T-helper 1 cell treated with Interleukin-12 subunit alpha and Interleukin-12 subunit beta and Interleukin-4 antibody, amounts not matched to agents 30 μg/mL and 1 μg/mL, for 36 hours (primary cell): ENCODE measurements at regions not wholly inside any gene's neighbourhood (a gene's known extent, or its start where the extent isn't known, plus 50 kb on each side); places are given as distances from the start of the nearest gene placed in this dataset.
A peak's percentile ranks its signal among the peaks of the same experiment; 100 is the strongest.
"Not testable (repeated sequence)": the region's sequence is repeated elsewhere in the genome, so short reads cannot be mapped to it uniquely, and the experiment has no call there.

Source experiments
- H3K27ac Mint-ChIP-seq: one replicate; pipeline ENCODE4 v1.8.0; 2021; ENCODE audit warnings: mild to moderate bottlenecking, mixed read lengths
- H3K27me3 Mint-ChIP-seq: one replicate; pipeline ENCODE4 v1.8.0; 2021; ENCODE audit warnings: low read depth, mixed read lengths
- H3K36me3 Mint-ChIP-seq: one replicate; pipeline ENCODE4 v1.8.0; 2021; ENCODE audit warnings: low read depth, mixed read lengths
- H3K4me1 Mint-ChIP-seq: one replicate; pipeline ENCODE4 v1.8.0; 2021; ENCODE audit warnings: low read depth, mixed read lengths
- H3K4me3 Mint-ChIP-seq: one replicate; pipeline ENCODE4 v1.8.0; 2021; ENCODE audit warnings: mild to moderate bottlenecking, moderate library complexity, mixed read lengths
- H3K9me3 Mint-ChIP-seq: one replicate; pipeline ENCODE4 v1.8.0; 2021; ENCODE audit warnings: mixed read lengths

DNA sequence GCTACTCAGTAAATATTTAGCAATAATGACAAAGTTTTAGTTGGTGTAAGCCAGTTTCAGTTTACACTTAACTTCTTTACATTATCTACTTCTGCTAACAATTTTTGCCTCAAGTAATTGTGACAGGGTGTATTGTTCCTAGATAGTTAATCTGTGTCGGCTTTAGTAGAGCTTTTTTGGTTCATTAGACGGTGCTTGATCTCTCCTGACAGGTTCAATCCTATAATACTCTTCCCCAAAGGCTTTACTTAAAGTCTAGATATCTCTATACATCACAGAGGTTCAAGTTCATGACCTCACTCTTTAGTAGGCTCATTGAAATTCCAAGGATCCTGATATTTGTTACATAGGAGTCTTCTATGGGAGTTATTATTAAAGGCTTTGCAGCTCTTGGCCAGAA lies 365.6 kb upstream of the DPPA4 start:
- H3K4me3 Mint-ChIP-seq: no peak overlapping the region
- H3K27me3 Mint-ChIP-seq: no peaks in the 10 kb centered on the region
- H3K4me1 Mint-ChIP-seq: no peaks in the 10 kb centered on the region
- no peaks in the 10 kb centered on the region for H3K36me3 Mint-ChIP-seq
- H3K9me3 Mint-ChIP-seq: no peaks in the 10 kb centered on the region
- H3K27ac Mint-ChIP-seq: no peak overlapping the region

DNA sequence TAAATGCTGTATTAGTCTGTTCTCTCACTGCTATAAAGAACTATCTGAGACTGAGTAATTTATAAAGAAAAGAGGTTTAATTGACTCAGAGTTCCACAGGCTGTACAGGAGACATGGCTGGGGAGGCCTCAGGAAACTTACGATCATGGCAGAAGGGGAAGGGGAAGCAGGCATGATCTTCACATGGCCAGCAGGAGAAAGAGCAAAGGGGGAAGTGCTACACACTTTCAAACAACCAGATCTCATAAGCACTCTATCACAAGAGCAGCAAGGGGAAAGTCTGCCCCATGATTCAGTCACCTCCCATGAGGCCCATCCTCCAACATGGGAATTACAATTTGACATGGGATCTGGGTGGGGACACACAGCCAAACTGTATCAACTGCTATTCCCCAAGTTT lies 367.8 kb upstream of the DPPA4 start:
- H3K9me3 Mint-ChIP-seq, H3K4me3 Mint-ChIP-seq, H3K4me1 Mint-ChIP-seq, H3K27me3 Mint-ChIP-seq, H3K27ac Mint-ChIP-seq, H3K36me3 Mint-ChIP-seq: not testable (repeated sequence)

DNA sequence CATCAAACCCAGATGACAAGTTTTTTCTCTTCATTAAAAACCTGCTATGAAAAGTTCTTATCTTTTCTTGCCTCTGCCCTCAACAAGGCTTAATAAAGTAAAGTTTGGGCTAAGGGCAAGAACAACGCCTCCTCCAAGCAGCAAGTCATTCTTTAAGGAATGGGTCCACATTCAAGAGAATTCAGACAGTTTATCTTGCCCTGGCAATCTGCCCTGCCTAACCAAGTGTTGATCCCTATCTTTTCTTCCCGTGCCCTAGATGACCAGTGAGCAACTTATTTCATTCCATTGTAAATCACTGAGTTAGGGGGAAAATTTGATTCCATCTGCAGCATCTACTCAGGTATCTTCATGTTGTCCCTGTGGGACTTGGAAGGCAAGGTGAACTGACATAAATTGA lies 370.3 kb upstream of the DPPA4 start:
- Mint-ChIP-seq H3K27ac (no peak overlapping the region), H3K9me3 (peaks cover 9% of the 10 kb centered on the region), H3K27me3 (no peaks in the 10 kb centered on the region), H3K36me3 (no peaks in the 10 kb centered on the region), H3K4me3 (no peak overlapping the region), H3K4me1 (no peaks in the 10 kb centered on the region)

DNA sequence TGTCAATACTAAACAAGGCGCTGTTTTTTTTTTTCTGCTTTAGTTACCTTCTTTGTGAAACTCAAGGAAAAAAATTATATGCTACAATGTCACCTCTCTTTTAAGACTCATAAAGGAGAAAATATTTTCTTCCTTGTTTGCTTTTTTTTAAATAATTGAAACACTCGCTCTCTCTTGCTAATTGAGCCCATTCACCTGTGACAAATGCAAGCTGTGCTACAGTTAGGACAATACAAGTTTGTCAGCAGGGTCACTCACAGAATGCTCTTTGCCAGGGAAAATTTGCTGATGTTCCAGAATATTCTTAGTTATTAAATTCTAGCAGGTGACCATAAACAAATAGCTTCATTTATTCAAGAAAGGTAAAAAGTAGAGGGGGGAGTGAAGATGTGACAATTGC lies 375.9 kb upstream of the DPPA4 start:
- Mint-ChIP-seq H3K36me3 (no peaks in the 10 kb centered on the region), H3K27ac (no peak overlapping the region), H3K4me1 (no peaks in the 10 kb centered on the region), H3K27me3 (no peaks in the 10 kb centered on the region), H3K9me3 (peaks cover 9% of the 10 kb centered on the region), H3K4me3 (no peak overlapping the region)

DNA sequence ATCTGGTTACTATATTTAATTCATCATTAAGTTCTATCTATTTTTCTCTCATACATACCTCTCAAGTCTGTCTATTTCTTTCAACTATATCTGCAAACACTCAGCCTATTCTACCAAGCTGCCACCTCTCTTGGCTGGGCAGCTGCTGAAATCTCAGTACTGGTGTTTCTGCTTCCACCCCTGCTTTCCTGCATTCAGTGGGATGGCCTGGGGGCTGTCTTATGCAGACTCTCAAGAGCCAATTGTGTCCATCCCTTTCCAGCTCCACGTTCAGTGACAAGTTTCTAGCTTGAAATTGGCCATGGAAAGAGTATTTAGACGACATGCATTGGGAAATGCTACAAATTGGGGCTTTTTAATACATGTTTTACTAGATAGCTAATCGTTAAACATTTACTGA lies 378.4 kb upstream of the DPPA4 start:
- H3K4me3 Mint-ChIP-seq: no peak overlapping the region
- H3K4me1 Mint-ChIP-seq: no peaks in the 10 kb centered on the region
- no peaks in the 10 kb centered on the region for H3K9me3 Mint-ChIP-seq
- no peak overlapping the region for H3K27ac Mint-ChIP-seq
- no peaks in the 10 kb centered on the region for H3K27me3 Mint-ChIP-seq
- no peaks in the 10 kb centered on the region for H3K36me3 Mint-ChIP-seq

DNA sequence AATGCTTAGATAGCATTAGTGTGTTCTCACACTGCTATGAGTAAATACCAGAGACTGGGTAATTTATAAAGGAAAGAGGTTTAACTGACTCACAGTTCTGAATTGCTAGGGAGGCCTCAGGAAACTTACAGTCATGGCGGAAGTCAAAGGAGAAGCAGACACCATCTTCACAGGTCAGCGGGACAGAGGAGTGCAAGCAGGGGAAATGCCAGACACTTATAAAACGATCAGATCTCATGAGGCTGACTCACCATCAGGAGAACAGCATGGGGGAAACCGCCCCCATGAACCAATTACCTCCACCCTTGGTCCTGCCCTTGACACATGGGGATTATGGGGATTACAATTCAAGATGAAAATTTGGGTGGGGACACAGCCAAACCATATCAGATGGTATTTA lies 381.5 kb upstream of the DPPA4 start:
- Mint-ChIP-seq H3K9me3 (no peaks in the 10 kb centered on the region), H3K27me3 (no peaks in the 10 kb centered on the region), H3K27ac (no peak overlapping the region), H3K36me3 (no peaks in the 10 kb centered on the region), H3K4me3 (no peak overlapping the region), H3K4me1 (no peaks in the 10 kb centered on the region)

DNA sequence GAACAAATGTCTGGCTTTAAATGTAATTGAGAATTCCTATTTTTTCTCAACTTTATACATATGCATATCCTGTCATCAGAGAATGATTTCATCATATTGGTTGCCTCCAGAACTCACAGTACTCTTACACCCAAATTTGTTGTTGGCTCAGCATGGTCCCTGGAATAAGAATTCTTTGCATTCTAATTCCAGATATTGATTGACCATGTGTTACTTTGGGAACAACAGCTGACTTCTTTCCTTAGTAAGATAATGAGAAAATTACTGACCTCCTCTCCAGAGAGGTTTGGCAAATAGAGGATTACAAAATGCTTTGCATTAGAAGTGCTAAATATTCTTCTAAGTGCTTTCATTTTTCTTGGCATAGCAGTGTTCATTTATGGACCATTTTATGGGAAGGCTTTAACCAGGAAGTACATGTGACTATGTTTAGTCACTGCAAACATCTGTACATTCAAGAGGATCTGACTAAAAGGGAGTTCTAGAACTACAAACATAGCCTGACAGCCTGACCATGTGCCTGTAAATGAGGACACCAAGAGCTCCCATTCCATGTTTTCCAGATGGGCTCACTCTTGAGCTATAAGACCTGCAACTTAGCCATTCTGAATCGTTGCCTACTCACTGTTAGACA lies 391.6 kb upstream of the DPPA4 start:
- H3K27ac Mint-ChIP-seq: no peak overlapping the region
- H3K4me1 Mint-ChIP-seq: no peaks in the 10 kb centered on the region

DNA sequence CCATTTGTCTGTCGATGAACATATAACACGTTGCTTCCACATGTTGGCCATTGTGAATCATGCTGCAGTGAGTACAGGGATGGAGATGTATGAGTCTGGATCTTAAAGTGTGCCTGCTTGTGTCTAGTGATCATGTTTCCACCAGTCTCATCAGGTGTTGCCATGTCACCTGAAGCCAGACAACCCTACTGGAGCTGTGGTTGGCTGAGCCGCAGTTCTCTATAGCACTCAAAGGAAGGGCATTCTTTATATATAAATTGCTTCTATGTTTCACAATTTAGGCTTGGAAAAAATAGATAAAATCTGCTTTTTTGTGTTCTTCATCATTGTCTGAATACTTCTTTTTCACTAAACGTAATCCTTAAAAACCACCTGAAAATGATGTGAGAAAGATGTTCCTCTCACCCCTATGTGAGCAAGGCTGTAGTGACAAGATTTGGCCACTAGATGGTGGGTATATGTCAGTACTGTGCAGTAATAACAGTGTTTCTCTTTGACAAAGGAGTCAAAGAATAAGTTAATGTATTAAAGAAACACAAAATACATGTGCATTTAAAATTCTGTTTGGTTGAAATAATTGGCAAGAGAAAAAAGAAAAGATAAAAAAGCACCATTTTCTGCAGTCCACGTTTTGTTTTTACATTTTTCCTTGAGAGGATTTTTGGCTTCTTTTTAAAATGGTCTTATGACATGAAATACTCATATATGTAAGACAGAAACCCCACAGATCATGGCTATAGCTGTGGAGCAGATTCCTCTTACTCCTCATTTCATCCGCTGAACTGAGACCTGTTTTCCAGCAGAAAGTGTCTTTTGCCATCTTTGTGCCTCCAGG lies 394.5 kb upstream of the DPPA4 start:
- Mint-ChIP-seq H3K27ac (no peak overlapping the region), H3K4me1 (no peaks in the 10 kb centered on the region), H3K36me3 (no peaks in the 10 kb centered on the region), H3K4me3 (no peak overlapping the region), H3K27me3 (no peaks in the 10 kb centered on the region), H3K9me3 (peaks cover 9% of the 10 kb centered on the region)

More for the DNA sequence above, 391.6 kb upstream of the DPPA4 start:
- no peaks in the 10 kb centered on the region for H3K27me3 Mint-ChIP-seq
- no peak overlapping the region for H3K4me3 Mint-ChIP-seq
- H3K9me3 Mint-ChIP-seq: no peaks in the 10 kb centered on the region
- H3K36me3 Mint-ChIP-seq: no peaks in the 10 kb centered on the region

DNA sequence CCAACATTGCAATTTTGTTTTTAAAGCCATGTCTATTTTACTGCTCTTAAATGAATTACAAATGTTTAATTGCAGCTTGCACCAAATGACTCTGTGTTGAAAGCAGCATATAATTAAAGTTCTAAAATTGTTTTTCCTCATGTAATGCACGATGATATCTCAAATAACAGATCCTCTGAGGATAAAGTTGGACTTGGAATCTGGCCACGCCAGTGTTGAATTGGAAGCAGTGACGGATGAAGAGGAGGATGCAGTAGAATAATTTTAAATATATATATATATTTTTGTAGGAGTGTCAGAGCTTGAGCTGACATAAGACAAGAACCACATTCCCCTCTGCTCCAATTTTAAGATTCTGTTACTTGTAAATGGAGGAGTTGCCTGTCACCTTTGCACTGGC lies 406.6 kb upstream of the DPPA4 start:
- Mint-ChIP-seq H3K36me3 (no peaks in the 10 kb centered on the region), H3K4me1 (no peaks in the 10 kb centered on the region), H3K4me3 (no peak overlapping the region), H3K27ac (no peak overlapping the region), H3K9me3 (no peaks in the 10 kb centered on the region), H3K27me3 (no peaks in the 10 kb centered on the region)

DNA sequence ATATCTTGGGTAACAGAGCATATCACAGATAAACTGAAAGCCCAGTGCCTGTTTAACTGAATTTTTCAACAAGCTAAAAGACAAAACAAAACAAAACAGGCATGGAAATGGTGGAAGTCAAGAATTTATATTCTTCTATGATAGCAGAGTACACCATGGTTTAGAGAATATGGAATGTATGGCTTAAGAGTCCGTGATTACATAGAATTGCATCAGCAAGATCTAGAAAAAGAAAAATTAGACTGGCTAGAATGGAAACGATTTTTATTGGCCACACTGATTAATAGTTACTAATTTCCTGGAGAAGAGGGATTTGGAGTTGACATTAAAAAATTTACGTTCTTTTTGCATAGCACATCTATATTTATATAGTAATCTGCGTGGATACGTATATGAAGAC lies 435.2 kb upstream of the DPPA4 start:
- Mint-ChIP-seq H3K9me3 (peaks cover 9% of the 10 kb centered on the region), H3K4me3 (no peak overlapping the region), H3K27ac (no peak overlapping the region), H3K36me3 (no peaks in the 10 kb centered on the region), H3K27me3 (no peaks in the 10 kb centered on the region), H3K4me1 (no peaks in the 10 kb centered on the region)

DNA sequence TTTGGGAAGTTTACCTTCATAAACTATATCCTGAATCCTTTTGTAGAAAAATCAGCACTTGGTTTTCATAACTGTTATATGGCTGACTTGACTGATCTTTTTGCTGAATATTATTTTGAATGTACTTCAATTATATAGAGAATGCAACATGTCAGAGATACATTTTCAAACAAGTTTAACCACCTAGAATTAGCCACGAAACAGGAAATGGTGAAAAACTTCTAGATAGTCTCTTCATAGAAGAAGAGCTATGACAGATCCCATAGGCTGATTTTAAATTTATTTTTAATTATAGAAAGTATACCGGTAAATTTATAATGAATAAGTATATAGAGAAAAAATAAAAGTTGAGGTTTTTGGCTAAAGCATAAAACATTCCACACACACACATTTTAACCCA lies 436.8 kb upstream of the DPPA4 start:
- H3K9me3 Mint-ChIP-seq: peaks cover 13% of the 10 kb centered on the region
- no peak overlapping the region for H3K27ac Mint-ChIP-seq
- H3K36me3 Mint-ChIP-seq: no peaks in the 10 kb centered on the region
- no peaks in the 10 kb centered on the region for H3K27me3 Mint-ChIP-seq
- no peak overlapping the region for H3K4me3 Mint-ChIP-seq
- H3K4me1 Mint-ChIP-seq: no peaks in the 10 kb centered on the region

DNA sequence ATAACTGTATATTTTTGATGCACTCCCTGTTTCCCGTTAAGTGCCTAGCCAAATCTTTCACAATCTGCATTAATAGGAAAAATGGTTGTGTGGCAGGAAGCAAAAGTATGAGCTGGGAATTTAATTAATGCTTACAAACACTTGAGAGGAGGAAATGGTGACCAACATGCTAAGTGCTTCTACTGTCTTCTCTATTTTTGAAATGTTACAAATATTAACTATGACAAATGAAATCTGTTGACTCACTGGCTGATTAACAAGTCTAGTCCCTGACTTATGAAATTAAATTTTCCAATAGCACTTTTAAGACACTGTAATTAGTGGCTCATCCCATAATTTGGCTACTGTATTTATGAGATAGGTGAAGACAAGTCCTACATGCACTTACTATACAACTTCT lies 446.9 kb upstream of the DPPA4 start:
- Mint-ChIP-seq H3K9me3 (peaks cover 16% of the 10 kb centered on the region), H3K4me1 (no peaks in the 10 kb centered on the region), H3K4me3 (no peak overlapping the region), H3K27me3 (no peaks in the 10 kb centered on the region), H3K36me3 (no peaks in the 10 kb centered on the region), H3K27ac (no peak overlapping the region)

DNA sequence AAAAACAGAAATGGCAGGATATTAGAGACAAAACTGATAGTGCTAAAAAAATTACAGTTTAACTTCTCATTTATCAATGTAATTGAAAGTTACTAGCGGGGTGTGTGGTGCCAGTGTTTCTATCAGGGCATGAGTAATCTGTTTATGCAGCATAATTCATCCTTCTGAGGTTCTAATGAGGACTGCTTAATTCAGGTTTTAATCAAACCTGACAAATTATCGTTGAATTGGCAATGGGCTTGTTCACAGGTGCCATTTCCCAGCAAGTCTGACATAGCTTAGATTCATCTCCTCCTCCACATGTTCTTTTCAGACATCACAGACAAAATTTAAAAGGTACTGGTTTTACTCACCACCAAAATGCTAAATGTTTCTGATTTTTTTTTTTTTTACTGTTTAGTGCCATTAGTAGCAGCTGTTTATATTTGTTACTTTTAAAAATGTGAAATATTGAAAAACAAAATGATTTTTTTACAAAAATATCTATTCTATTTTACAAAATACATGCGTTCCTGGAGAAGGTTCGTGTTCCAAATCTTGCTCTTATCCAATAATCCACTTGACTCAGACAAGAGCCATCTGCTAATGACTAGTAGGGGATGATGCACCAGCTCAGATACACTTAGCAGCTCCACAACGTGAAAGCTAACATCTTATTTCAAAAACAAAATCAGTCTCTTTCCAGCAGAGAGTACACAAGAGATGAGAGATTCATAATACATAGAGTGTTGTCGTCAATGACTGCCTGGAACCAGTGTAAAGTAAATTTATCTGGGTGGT lies 447.7 kb upstream of the DPPA4 start:
- Mint-ChIP-seq H3K27ac (no peak overlapping the region), H3K9me3 (peaks cover 13% of the 10 kb centered on the region), H3K4me3 (no peak overlapping the region), H3K4me1 (no peaks in the 10 kb centered on the region), H3K36me3 (no peaks in the 10 kb centered on the region), H3K27me3 (no peaks in the 10 kb centered on the region)

DNA sequence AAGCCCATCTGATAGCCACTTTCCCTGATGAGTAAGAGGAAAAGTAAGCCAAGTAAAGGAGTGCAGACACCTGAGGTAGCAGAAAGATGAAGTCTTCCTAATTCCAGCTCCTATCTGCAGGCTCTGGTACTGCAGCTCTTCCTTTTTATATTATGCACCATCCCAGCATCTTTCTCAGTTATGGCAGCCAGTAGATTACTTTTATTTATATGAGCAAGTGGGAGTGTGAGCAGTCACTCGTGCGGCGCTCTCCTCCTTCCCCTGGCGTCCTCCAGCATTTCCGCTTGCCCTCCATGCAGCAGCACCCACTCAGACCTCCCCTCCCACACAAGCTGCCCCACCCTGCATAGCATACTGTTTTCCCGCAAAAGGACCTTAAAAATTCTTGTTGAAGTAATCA lies 465.9 kb upstream of the DPPA4 start:
- peaks cover 29% of the 10 kb centered on the region for H3K4me1 Mint-ChIP-seq
- H3K27me3 Mint-ChIP-seq: peaks cover 21% of the 10 kb centered on the region
- H3K36me3 Mint-ChIP-seq: peaks cover 9% of the 10 kb centered on the region
- H3K9me3 Mint-ChIP-seq: peaks cover 9% of the 10 kb centered on the region
- no peak overlapping the region for H3K27ac Mint-ChIP-seq
- H3K4me3 Mint-ChIP-seq: no peak overlapping the region

DNA sequence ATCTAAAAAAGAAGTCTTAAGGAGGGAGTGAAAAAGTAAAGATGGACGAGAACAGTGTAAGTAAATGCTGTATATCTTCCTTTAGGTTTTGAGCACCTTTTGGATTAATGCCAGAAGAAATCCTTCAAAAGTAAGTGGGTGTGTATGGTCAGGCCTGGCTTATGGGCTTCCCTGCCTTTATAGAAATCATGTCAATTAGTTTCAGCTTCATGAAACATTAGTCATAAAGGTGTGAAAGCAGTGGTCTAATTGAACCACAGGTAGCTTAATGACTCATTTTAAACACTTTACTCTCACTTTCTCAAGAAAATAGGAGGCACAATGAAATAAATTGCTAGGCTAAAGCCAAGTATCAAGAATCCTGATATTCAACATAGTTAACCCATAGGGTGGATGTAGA lies 467.4 kb upstream of the DPPA4 start:
- H3K27me3 Mint-ChIP-seq: peaks cover 21% of the 10 kb centered on the region
- peaks cover 33% of the 10 kb centered on the region for H3K4me1 Mint-ChIP-seq
- no peak overlapping the region for H3K27ac Mint-ChIP-seq
- peaks cover 9% of the 10 kb centered on the region for H3K9me3 Mint-ChIP-seq
- H3K36me3 Mint-ChIP-seq: peaks cover 9% of the 10 kb centered on the region
- H3K4me3 Mint-ChIP-seq: peak overlapping the region; percentile 25
